HUES64 (cell line): ENCODE measurements at regions not wholly inside any gene's neighbourhood (a gene's known extent, or its start where the extent isn't known, plus 50 kb on each side); places are given as distances from the start of the nearest gene placed in this dataset.

ENCODE experiments used
- H3K27ac ChIP-seq: 2 replicates; pipeline ENCODE4 v1.7.0; 2013; ENCODE audit warnings: low read depth, low read length, inconsistent platforms
- H3K27me3 ChIP-seq: 2 replicates; pipeline ENCODE4 v1.6.1; 2013; ENCODE audit warnings: mild to moderate bottlenecking, low read length; ENCODE audit not compliant: insufficient read depth
- H3K36me3 ChIP-seq: 2 replicates; pipeline ENCODE4 v1.6.1; 2013; ENCODE audit warnings: mild to moderate bottlenecking, low read length; ENCODE audit not compliant: insufficient read depth
- H3K4me1 ChIP-seq: 2 replicates; pipeline ENCODE4 v1.6.1; 2013; ENCODE audit warnings: mild to moderate bottlenecking, low read length, moderate library complexity; ENCODE audit not compliant: insufficient read depth
- H3K4me3 ChIP-seq: 2 replicates; pipeline ENCODE4 v1.5.1; 2013; ENCODE audit warnings: mild to moderate bottlenecking, low read length, moderate library complexity
- H3K9ac ChIP-seq: 2 replicates; pipeline ENCODE4 v1.6.1; 2013; ENCODE audit warnings: mild to moderate bottlenecking, low read depth, low read length
- H3K9me3 ChIP-seq: 2 replicates; pipeline ENCODE4 v1.6.1; 2013; ENCODE audit warnings: low read depth, low read length; ENCODE audit not compliant: insufficient read depth
- WGBS: fragments of 150-250, 120-280 bp; methylation state at CpG from one replicate; pipeline ENCODE4 v1.1.7; 2013; ENCODE audit warnings: missing lambda C conversion rate; 5-methylcytosine and 5-hydroxymethylcytosine counted together

GRCh38 chr2:145677371-145677770 is 1157.5 kb upstream of the ZEB2 start:
- Histone ChIP-seq H3K27ac (no peak overlapping the region), H3K9ac (no peak overlapping the region), H3K4me3 (no peak overlapping the region), H3K9me3 (no peaks in the 10 kb centered on the region), H3K36me3 (no peaks in the 10 kb centered on the region), H3K27me3 (no peaks in the 10 kb centered on the region), H3K4me1 (no peaks in the 10 kb centered on the region)
- 90% methylated on average over 2 of the region's 2 CpGs for WGBS

GRCh38 chr2:145674705-145675104 is 1154.8 kb upstream of the ZEB2 start:
- no peak overlapping the region for H3K27ac ChIP-seq
- H3K36me3 ChIP-seq: no peaks in the 10 kb centered on the region
- H3K4me3 ChIP-seq: no peak overlapping the region
- H3K4me1 ChIP-seq: peaks cover 4% of the 10 kb centered on the region
- 88% methylated on average over 3 of the region's 3 CpGs for WGBS
- H3K27me3 ChIP-seq: no peaks in the 10 kb centered on the region
- H3K9ac ChIP-seq: no peak overlapping the region
- no peaks in the 10 kb centered on the region for H3K9me3 ChIP-seq

GRCh38 chr2:145669301-145669700 is 1149.4 kb upstream of the ZEB2 start:
- peaks cover 19% of the 10 kb centered on the region for H3K4me1 ChIP-seq
- no peaks in the 10 kb centered on the region for H3K36me3 ChIP-seq
- WGBS: 100% methylated on average over 1 of the region's 1 CpG
- no peaks in the 10 kb centered on the region for H3K27me3 ChIP-seq
- no peaks in the 10 kb centered on the region for H3K9me3 ChIP-seq
- H3K9ac ChIP-seq: no peak overlapping the region
- H3K4me3 ChIP-seq: no peak overlapping the region
- no peak overlapping the region for H3K27ac ChIP-seq

- no peaks in the 10 kb centered on the region for H3K27me3 ChIP-seq
- no peak overlapping the region for H3K4me3 ChIP-seq
- no peak overlapping the region for H3K27ac ChIP-seq
- H3K36me3 ChIP-seq: no peaks in the 10 kb centered on the region
- no peak overlapping the region for H3K9ac ChIP-seq
- WGBS: 94% methylated on average over 3 of the region's 3 CpGs
- H3K9me3 ChIP-seq: no peaks in the 10 kb centered on the region
- peaks cover 19% of the 10 kb centered on the region for H3K4me1 ChIP-seq
Measured at GRCh38 chr2:145666552-145666951, 1146.6 kb upstream of the ZEB2 start.

- no peaks in the 10 kb centered on the region for H3K27me3 ChIP-seq
- no CpG with 5 or more reads among the region's 3 CpGs for WGBS
Measured at GRCh38 chr2:145657265-145657664, 1137.3 kb upstream of the ZEB2 start.

GRCh38 chr2:145655165-145655765 is 1135.3 kb upstream of the ZEB2 start:
- Histone ChIP-seq H3K27me3 (no peaks in the 10 kb centered on the region), H3K27ac (no peak overlapping the region), H3K9me3 (no peaks in the 10 kb centered on the region), H3K9ac (no peak overlapping the region), H3K4me3 (no peak overlapping the region), H3K4me1 (no peaks in the 10 kb centered on the region), H3K36me3 (no peaks in the 10 kb centered on the region)
- 100% methylated on average over 4 of the region's 5 CpGs for WGBS

More at GRCh38 chr2:145657265-145657664, 1137.3 kb upstream of the ZEB2 start:
- H3K9ac ChIP-seq: no peak overlapping the region
- H3K27ac ChIP-seq: no peak overlapping the region
- H3K36me3 ChIP-seq: no peaks in the 10 kb centered on the region
- no peaks in the 10 kb centered on the region for H3K9me3 ChIP-seq
- H3K4me3 ChIP-seq: no peak overlapping the region
- no peaks in the 10 kb centered on the region for H3K4me1 ChIP-seq

GRCh38 chr2:145654746-145655145 is 1134.8 kb upstream of the ZEB2 start:
- Histone ChIP-seq H3K27me3 (no peaks in the 10 kb centered on the region), H3K27ac (no peak overlapping the region), H3K4me3 (no peak overlapping the region), H3K9ac (no peak overlapping the region), H3K9me3 (no peaks in the 10 kb centered on the region), H3K4me1 (no peaks in the 10 kb centered on the region), H3K36me3 (no peaks in the 10 kb centered on the region)
- 93% methylated on average over 3 of the region's 3 CpGs for WGBS

GRCh38 chr2:145654156-145654555 is 1134.2 kb upstream of the ZEB2 start:
- WGBS: 100% methylated on average over 2 of the region's 2 CpGs
- Histone ChIP-seq H3K36me3 (no peaks in the 10 kb centered on the region), H3K4me3 (no peak overlapping the region), H3K27me3 (no peaks in the 10 kb centered on the region), H3K9ac (no peak overlapping the region), H3K27ac (no peak overlapping the region), H3K4me1 (no peaks in the 10 kb centered on the region), H3K9me3 (no peaks in the 10 kb centered on the region)

- H3K4me1 ChIP-seq: no peaks in the 10 kb centered on the region
- H3K27me3 ChIP-seq: no peaks in the 10 kb centered on the region
- no peak overlapping the region for H3K27ac ChIP-seq
- H3K9me3 ChIP-seq: no peaks in the 10 kb centered on the region
- H3K36me3 ChIP-seq: no peaks in the 10 kb centered on the region
- H3K4me3 ChIP-seq: no peak overlapping the region
- H3K9ac ChIP-seq: no peak overlapping the region
Measured at GRCh38 chr2:145653553-145653952, 1133.6 kb upstream of the ZEB2 start.

- no peak overlapping the region for H3K4me3 ChIP-seq
- no peaks in the 10 kb centered on the region for H3K27me3 ChIP-seq
- no peak overlapping the region for H3K27ac ChIP-seq
- H3K36me3 ChIP-seq: no peaks in the 10 kb centered on the region
- no peaks in the 10 kb centered on the region for H3K9me3 ChIP-seq
- no peaks in the 10 kb centered on the region for H3K4me1 ChIP-seq
- no peak overlapping the region for H3K9ac ChIP-seq
- WGBS: 94% methylated on average over 5 of the region's 7 CpGs
Measured at GRCh38 chr2:145652571-145653545, 1132.9 kb upstream of the ZEB2 start.

GRCh38 chr2:145652036-145652435 is 1132.1 kb upstream of the ZEB2 start:
- WGBS: no CpG with 5 or more reads among the region's 2 CpGs
- Histone ChIP-seq H3K9me3 (no peaks in the 10 kb centered on the region), H3K4me3 (no peak overlapping the region), H3K9ac (no peak overlapping the region), H3K36me3 (no peaks in the 10 kb centered on the region), H3K4me1 (no peaks in the 10 kb centered on the region), H3K27me3 (no peaks in the 10 kb centered on the region), H3K27ac (no peak overlapping the region)
